ENCODE measurements at regions not wholly inside any gene's neighbourhood (a gene's known extent, or its start where the extent isn't known, plus 50 kb on each side); places are given as distances from the start of the nearest gene placed in this dataset.

DNA sequence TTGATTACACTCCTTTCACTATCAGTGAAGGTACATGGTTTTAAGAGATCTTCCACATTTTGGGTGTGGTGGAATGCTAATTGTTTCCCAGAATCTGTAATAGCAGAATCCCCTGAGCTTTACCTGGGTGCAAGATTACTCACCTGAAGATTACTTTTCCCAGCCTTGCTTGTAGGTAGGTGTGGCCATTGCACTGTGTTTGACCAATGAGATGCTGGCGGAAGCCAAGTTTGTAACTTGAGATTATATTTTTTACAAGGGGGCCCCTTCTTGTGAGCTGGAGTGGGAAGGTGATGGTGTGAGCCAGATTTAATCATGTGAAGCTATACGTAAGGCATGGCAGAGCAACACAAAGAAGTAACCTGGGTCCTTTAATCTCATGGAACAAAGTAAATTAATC lies 294.3 kb downstream of the TOX3 start:
- Histone ChIP-seq H2AFZ (ENCODE audit: low read depth, low read length, poor library complexity, severe bottlenecking) (no peak overlapping the region), H3K4me3 (replicated peaks in 1 of 2; ENCODE audit: low read depth in 1 of 2, low read length in 2 of 2) (no peak overlapping the region), H3K9me3 (ENCODE audit: control insufficient read depth in 1 of 2, insufficient read depth in 1 of 2, low read depth in 1 of 2, low read length in 2 of 2) (peaks cover 0 to 7% of the 10 kb centered on the region in 2 experiments; a peak in 1 of 4 replicates), H3K9me2 (ENCODE audit: insufficient read depth) (no peaks in the 10 kb centered on the region), H3K27me3 (ENCODE audit: insufficient read depth, low read length) (no peaks in the 10 kb centered on the region), H3K4me1 (ENCODE audit: control insufficient read depth in 1 of 2, insufficient read depth in 2 of 2, low read length in 2 of 2) (no peaks in the 10 kb centered on the region), H3K4me2 (ENCODE audit: low read length) (no peak overlapping the region), H3K27ac (ENCODE audit: low read depth, low read length) (no peak overlapping the region), H3K36me3 (ENCODE audit: control insufficient read depth in 1 of 2, insufficient read depth in 2 of 2, low read length in 2 of 2) (no peaks in the 10 kb centered on the region), H3K9ac (ENCODE audit: low read length) (no peak overlapping the region), H3K79me2 (ENCODE audit: insufficient read depth, low read length) (no peaks in the 10 kb centered on the region), H4K20me1 (ENCODE audit: insufficient read depth) (no peaks in the 10 kb centered on the region)
- POLR2A ChIA-PET = no interaction called here
- RAD21 ChIA-PET (ENCODE audit: low non-redundant PET in 1 of 2, low total read pairs in 2 of 2, uncharacterized antibody in 2 of 2, unreplicated experiment in 2 of 2) = no interaction called here
- TF ChIP-seq JUND (IDR thresholded peaks at IDR 0.05) = no peak
- TF ChIP-seq SIN3A (IDR thresholded peaks at IDR 0.05; ENCODE audit: low read depth) = no peak
- TF ChIP-seq ZNF274 (IDR thresholded peaks at IDR 0.05; ENCODE audit: low read depth, low read length) = no peak
- TF ChIP-seq, protein P1, sequence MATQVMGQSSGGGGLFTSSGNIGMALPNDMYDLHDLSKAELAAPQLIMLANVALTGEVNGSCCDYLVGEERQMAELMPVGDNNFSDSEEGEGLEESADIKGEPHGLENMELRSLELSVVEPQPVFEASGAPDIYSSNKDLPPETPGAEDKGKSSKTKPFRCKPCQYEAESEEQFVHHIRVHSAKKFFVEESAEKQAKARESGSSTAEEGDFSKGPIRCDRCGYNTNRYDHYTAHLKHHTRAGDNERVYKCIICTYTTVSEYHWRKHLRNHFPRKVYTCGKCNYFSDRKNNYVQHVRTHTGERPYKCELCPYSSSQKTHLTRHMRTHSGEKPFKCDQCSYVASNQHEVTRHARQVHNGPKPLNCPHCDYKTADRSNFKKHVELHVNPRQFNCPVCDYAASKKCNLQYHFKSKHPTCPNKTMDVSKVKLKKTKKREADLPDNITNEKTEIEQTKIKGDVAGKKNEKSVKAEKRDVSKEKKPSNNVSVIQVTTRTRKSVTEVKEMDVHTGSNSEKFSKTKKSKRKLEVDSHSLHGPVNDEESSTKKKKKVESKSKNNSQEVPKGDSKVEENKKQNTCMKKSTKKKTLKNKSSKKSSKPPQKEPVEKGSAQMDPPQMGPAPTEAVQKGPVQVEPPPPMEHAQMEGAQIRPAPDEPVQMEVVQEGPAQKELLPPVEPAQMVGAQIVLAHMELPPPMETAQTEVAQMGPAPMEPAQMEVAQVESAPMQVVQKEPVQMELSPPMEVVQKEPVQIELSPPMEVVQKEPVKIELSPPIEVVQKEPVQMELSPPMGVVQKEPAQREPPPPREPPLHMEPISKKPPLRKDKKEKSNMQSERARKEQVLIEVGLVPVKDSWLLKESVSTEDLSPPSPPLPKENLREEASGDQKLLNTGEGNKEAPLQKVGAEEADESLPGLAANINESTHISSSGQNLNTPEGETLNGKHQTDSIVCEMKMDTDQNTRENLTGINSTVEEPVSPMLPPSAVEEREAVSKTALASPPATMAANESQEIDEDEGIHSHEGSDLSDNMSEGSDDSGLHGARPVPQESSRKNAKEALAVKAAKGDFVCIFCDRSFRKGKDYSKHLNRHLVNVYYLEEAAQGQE (IDR thresholded peaks at IDR 0.05; ENCODE audit: low read depth) = no peak
- TF ChIP-seq POLR2AphosphoS5 (IDR thresholded peaks at IDR 0.05; ENCODE audit: low read depth, low read length) = no peak
- TF ChIP-seq EZH2 (IDR thresholded peaks at IDR 0.05) = no peak
- no peak for TF ChIP-seq RAD21 (IDR thresholded peaks at IDR 0.05; ENCODE audit: low read depth)
- intact Hi-C loops (cut with micrococcal nuclease) = no loop called here
- ATAC-seq (no peak), DNase-seq (ENCODE audit: low read depth, low spot score) (no peak)
- BruUV-seq (replicated peaks) = no TSS peak
- CTCF ChIA-PET = no interaction called here

GRCh38 chr16:52251495-52251894 lies 295.4 kb downstream of the TOX3 start:
- Histone ChIP-seq H3K9me3 (ENCODE audit: control insufficient read depth in 1 of 2, insufficient read depth in 1 of 2, low read depth in 1 of 2, low read length in 2 of 2) (peaks cover 0 to 7% of the 10 kb centered on the region in 2 experiments; a peak in 1 of 4 replicates), H3K9me2 (ENCODE audit: insufficient read depth) (no peaks in the 10 kb centered on the region), H4K20me1 (ENCODE audit: insufficient read depth) (no peaks in the 10 kb centered on the region), H3K9ac (ENCODE audit: low read length) (no peak overlapping the region), H3K27ac (ENCODE audit: low read depth, low read length) (no peak overlapping the region), H3K4me2 (ENCODE audit: low read length) (no peak overlapping the region), H3K4me1 (ENCODE audit: control insufficient read depth in 1 of 2, insufficient read depth in 2 of 2, low read length in 2 of 2) (no peaks in the 10 kb centered on the region), H3K36me3 (ENCODE audit: control insufficient read depth in 1 of 2, insufficient read depth in 2 of 2, low read length in 2 of 2) (no peaks in the 10 kb centered on the region), H3K4me3 (replicated peaks in 1 of 2; ENCODE audit: low read depth in 1 of 2, low read length in 2 of 2) (no peak overlapping the region), H3K27me3 (ENCODE audit: insufficient read depth, low read length) (no peaks in the 10 kb centered on the region), H3K79me2 (ENCODE audit: insufficient read depth, low read length) (no peaks in the 10 kb centered on the region), H2AFZ (ENCODE audit: low read depth, low read length, poor library complexity, severe bottlenecking) (no peak overlapping the region)
- ChIA-PET CTCF (no interaction called here), POLR2A (no interaction called here), RAD21 (ENCODE audit: low non-redundant PET in 1 of 2, low total read pairs in 2 of 2, uncharacterized antibody in 2 of 2, unreplicated experiment in 2 of 2) (no interaction called here)
- ATAC-seq = no peak
- intact Hi-C loops (cut with micrococcal nuclease) = no loop called here
- BruUV-seq (replicated peaks) = no TSS peak
- no peak for DNase-seq (ENCODE audit: low read depth, low spot score)
- TF ChIP-seq CBX3 (IDR thresholded peaks at IDR 0.05; ENCODE audit: low read depth) (no peak), CEBPB (IDR thresholded peaks at IDR 0.05; ENCODE audit: low read depth) (no peak), SRF (IDR thresholded peaks at IDR 0.05; ENCODE audit: low read depth) (no peak), ZBTB33 (IDR thresholded peaks at IDR 0.05; ENCODE audit: extremely low read depth, insufficient replicate concordance, low read length) (no peak), JUND (IDR thresholded peaks at IDR 0.05) (no peak), EZH2 (IDR thresholded peaks at IDR 0.05) (no peak), RAD21 (IDR thresholded peaks at IDR 0.05; ENCODE audit: low read depth) (no peak)
- TF ChIP-seq, protein P1 (IDR thresholded peaks at IDR 0.05; ENCODE audit: low read depth) = no peak
